Mesodermal cell (in vitro differentiated cells): ENCODE measurements at regions not wholly inside any gene's neighbourhood (a gene's known extent, or its start where the extent isn't known, plus 50 kb on each side); places are given as distances from the start of the nearest gene placed in this dataset.

Experiments
- H3K27ac ChIP-seq: 2 replicates; pipeline ENCODE4 v1.7.0; 2013; ENCODE audit warnings: mild to moderate bottlenecking, low read depth, low read length, moderate library complexity; ENCODE audit not compliant: severe bottlenecking
- H3K36me3 ChIP-seq: 2 replicates; pipeline ENCODE4 v1.7.1; 2013; ENCODE audit warnings: mild to moderate bottlenecking, low read length, moderate library complexity; ENCODE audit not compliant: control insufficient read depth, insufficient read depth
- H3K4me1 ChIP-seq: one replicate; pipeline ENCODE4 v1.7.1; 2013; ENCODE audit warnings: mild to moderate bottlenecking, low read length; ENCODE audit not compliant: insufficient read depth, control insufficient read depth, poor library complexity, severe bottlenecking
- H3K4me3 ChIP-seq: 2 replicates; pipeline ENCODE4 v1.7.0; 2013; ENCODE audit warnings: low read length, control low read depth, mild to moderate bottlenecking; ENCODE audit not compliant: insufficient read depth, poor library complexity, severe bottlenecking; ENCODE audit errors: extremely low read depth
- H3K9me3 ChIP-seq: 2 replicates; pipeline ENCODE4 v1.7.1; 2013; ENCODE audit warnings: mild to moderate bottlenecking, low read length, moderate library complexity; ENCODE audit not compliant: control insufficient read depth
- WGBS, 2 experiments: methylation state at CpG; one replicate each; pipeline ENCODE4 v1.1.5; 2013; ENCODE audit warnings: missing lambda C conversion rate in 2 of 2; ENCODE audit not compliant: insufficient coverage in 2 of 2; 5-methylcytosine and 5-hydroxymethylcytosine counted together

- H3K9me3 ChIP-seq = no peaks in the 10 kb centered on the region
- H3K27ac ChIP-seq = no peak overlapping the region
- H3K4me1 ChIP-seq = no peaks in the 10 kb centered on the region
- H3K36me3 ChIP-seq = no peaks in the 10 kb centered on the region
- H3K4me3 ChIP-seq = no peak overlapping the region
Measured at GRCh38 chr10:36574207-36574606, 551.2 kb upstream of the ANKRD30A start.

GRCh38 chr10:36573246-36573645 lies 552.2 kb upstream of the ANKRD30A start:
- no peaks in the 10 kb centered on the region for H3K9me3 ChIP-seq
- no peaks in the 10 kb centered on the region for H3K36me3 ChIP-seq
- H3K4me1 ChIP-seq = no peaks in the 10 kb centered on the region
- H3K4me3 ChIP-seq = no peak overlapping the region
- no peak overlapping the region for H3K27ac ChIP-seq
- no CpG with 5 or more reads among the region's 2 CpGs for WGBS, 2 experiments

GRCh38 chr10:36564433-36564832 lies 561.0 kb upstream of the ANKRD30A start:
- H3K4me3 ChIP-seq = no peak overlapping the region
- H3K36me3 ChIP-seq = no peaks in the 10 kb centered on the region
- H3K4me1 ChIP-seq = no peaks in the 10 kb centered on the region
- H3K9me3 ChIP-seq = no peaks in the 10 kb centered on the region
- 80% methylated on average over 1 of the region's 4 CpGs; no CpG with 5 or more reads in 1 of the 2 experiments for WGBS, 2 experiments
- no peak overlapping the region for H3K27ac ChIP-seq

- no peaks in the 10 kb centered on the region for H3K4me1 ChIP-seq
- WGBS, 2 experiments = 71 to 73% methylated on average over 4 to 6 of the region's 8 CpGs
- H3K36me3 ChIP-seq = no peaks in the 10 kb centered on the region
- H3K4me3 ChIP-seq = no peak overlapping the region
- H3K27ac ChIP-seq = no peak overlapping the region
- no peaks in the 10 kb centered on the region for H3K9me3 ChIP-seq
Measured at GRCh38 chr10:36559412-36560400, 565.7 kb upstream of the ANKRD30A start.

GRCh38 chr10:36556468-36556867 lies 568.9 kb upstream of the ANKRD30A start:
- H3K9me3 ChIP-seq = no peaks in the 10 kb centered on the region
- H3K27ac ChIP-seq = no peak overlapping the region
- WGBS, 2 experiments = 61 to 78% methylated on average over 2 of the region's 2 CpGs
- H3K4me3 ChIP-seq = no peak overlapping the region
- H3K4me1 ChIP-seq = no peaks in the 10 kb centered on the region
- no peaks in the 10 kb centered on the region for H3K36me3 ChIP-seq

- 100% methylated on average over 1 of the region's 2 CpGs for WGBS, 2 experiments
- Histone ChIP-seq H3K4me1 (no peaks in the 10 kb centered on the region), H3K4me3 (no peak overlapping the region), H3K27ac (no peak overlapping the region), H3K36me3 (no peaks in the 10 kb centered on the region), H3K9me3 (no peaks in the 10 kb centered on the region)
Measured at GRCh38 chr10:36555036-36555435, 570.4 kb upstream of the ANKRD30A start.

- peaks cover 7% of the 10 kb centered on the region for H3K4me1 ChIP-seq
Measured at GRCh38 chr10:36547965-36548364, 577.4 kb upstream of the ANKRD30A start.

GRCh38 chr10:36542493-36542892 lies 582.9 kb upstream of the ANKRD30A start:
- Histone ChIP-seq H3K9me3 (no peaks in the 10 kb centered on the region), H3K36me3 (no peaks in the 10 kb centered on the region), H3K4me1 (peaks cover 8% of the 10 kb centered on the region), H3K4me3 (no peak overlapping the region), H3K27ac (no peak overlapping the region)
- WGBS, 2 experiments = 93 to 100% methylated on average over 2 of the region's 4 CpGs

More at GRCh38 chr10:36547965-36548364, 577.4 kb upstream of the ANKRD30A start:
- no peaks in the 10 kb centered on the region for H3K9me3 ChIP-seq
- no peak overlapping the region for H3K4me3 ChIP-seq
- 84 to 94% methylated on average over 2 of the region's 2 CpGs for WGBS, 2 experiments
- no peaks in the 10 kb centered on the region for H3K36me3 ChIP-seq
- H3K27ac ChIP-seq = no peak overlapping the region

GRCh38 chr10:36540611-36541010 lies 584.8 kb upstream of the ANKRD30A start:
- WGBS, 2 experiments = 76 to 87% methylated on average over 3 of the region's 3 CpGs
- no peaks in the 10 kb centered on the region for H3K36me3 ChIP-seq
- peaks cover 8% of the 10 kb centered on the region for H3K4me1 ChIP-seq
- no peak overlapping the region for H3K27ac ChIP-seq
- H3K9me3 ChIP-seq = no peaks in the 10 kb centered on the region
- no peak overlapping the region for H3K4me3 ChIP-seq

- peaks cover 8% of the 10 kb centered on the region for H3K4me1 ChIP-seq
- 81 to 92% methylated on average over 2 to 3 of the region's 3 CpGs for WGBS, 2 experiments
- H3K4me3 ChIP-seq = no peak overlapping the region
- H3K36me3 ChIP-seq = no peaks in the 10 kb centered on the region
- no peaks in the 10 kb centered on the region for H3K9me3 ChIP-seq
- H3K27ac ChIP-seq = peak overlapping the region; percentile 79
Measured at GRCh38 chr10:36538953-36539586, 586.3 kb upstream of the ANKRD30A start.
